ENCODE measurements at regions not wholly inside any gene's neighbourhood (a gene's known extent, or its start where the extent isn't known, plus 50 kb on each side); places are given as distances from the start of the nearest gene placed in this dataset.

GRCh38 chr5:82403724-82404123 lies 125.6 kb upstream of the RPS23 start:
- no peak for DNase-seq (ENCODE audit: low read depth in 2 of 2)

- DNase-seq (ENCODE audit: low read depth in 2 of 2): no peak
Measured at GRCh38 chr5:82403026-82403425, 124.9 kb upstream of the RPS23 start.

GRCh38 chr5:82399111-82399510 lies 121.0 kb upstream of the RPS23 start:
- DNase-seq (ENCODE audit: low read depth in 2 of 2): no peak

GRCh38 chr5:82397741-82398320 lies 119.7 kb upstream of the RPS23 start:
- no peak for DNase-seq (ENCODE audit: low read depth in 2 of 2)

- peak; percentile 93 to 95 for DNase-seq (ENCODE audit: low read depth in 2 of 2)
Measured at GRCh38 chr5:82396871-82397514, 118.8 kb upstream of the RPS23 start.

GRCh38 chr5:82396396-82396795 lies 118.2 kb upstream of the RPS23 start:
- no peak for DNase-seq (ENCODE audit: low read depth in 2 of 2)

- no peak for DNase-seq (ENCODE audit: low read depth in 2 of 2)
Measured at GRCh38 chr5:82393951-82394350, 115.8 kb upstream of the RPS23 start.

- no peak for DNase-seq (ENCODE audit: low read depth in 2 of 2)
Measured at GRCh38 chr5:82390088-82390487, 111.9 kb upstream of the RPS23 start.

GRCh38 chr5:82389347-82389746 lies 111.2 kb upstream of the RPS23 start:
- DNase-seq (ENCODE audit: low read depth in 2 of 2): no peak

GRCh38 chr5:82388181-82388580 lies 110.0 kb upstream of the RPS23 start:
- DNase-seq (ENCODE audit: low read depth in 2 of 2): peak; percentile 67 to 72

GRCh38 chr5:82387819-82388166 lies 109.6 kb upstream of the RPS23 start:
- DNase-seq (ENCODE audit: low read depth in 2 of 2): no peak

- DNase-seq (ENCODE audit: low read depth in 2 of 2): no peak
Measured at GRCh38 chr5:82387001-82387818, 109.1 kb upstream of the RPS23 start.

GRCh38 chr5:82386576-82386975 lies 108.4 kb upstream of the RPS23 start:
- no peak for DNase-seq (ENCODE audit: low read depth in 2 of 2)

- no peak for DNase-seq (ENCODE audit: low read depth in 2 of 2)
Measured at GRCh38 chr5:82384034-82384750, 106.0 kb upstream of the RPS23 start.

- DNase-seq (ENCODE audit: low read depth in 2 of 2): no peak
Measured at GRCh38 chr5:82381591-82381990, 103.4 kb upstream of the RPS23 start.

GRCh38 chr5:82376307-82376706 lies 98.2 kb upstream of the RPS23 start:
- DNase-seq (ENCODE audit: low read depth in 2 of 2): no peak

- no peak for DNase-seq (ENCODE audit: low read depth in 2 of 2)
Measured at GRCh38 chr5:82375488-82376244, 97.5 kb upstream of the RPS23 start.

GRCh38 chr5:82374637-82375036 lies 96.5 kb upstream of the RPS23 start:
- no peak for DNase-seq (ENCODE audit: low read depth in 2 of 2)

- DNase-seq (ENCODE audit: low read depth in 2 of 2): no peak
Measured at GRCh38 chr5:82367930-82368329, 89.8 kb upstream of the RPS23 start.

GRCh38 chr5:82365744-82366228 lies 87.6 kb upstream of the RPS23 start:
- DNase-seq (ENCODE audit: low read depth in 2 of 2): no peak

- DNase-seq (ENCODE audit: low read depth in 2 of 2): no peak
Measured at GRCh38 chr5:82365026-82365425, 86.9 kb upstream of the RPS23 start.

GRCh38 chr5:82364497-82364896 lies 86.3 kb upstream of the RPS23 start:
- DNase-seq (ENCODE audit: low read depth in 2 of 2): peak in 1 of 2 experiments; percentile 34
